CD14-positive monocyte (primary cell): ENCODE measurements at regions not wholly inside any gene's neighbourhood (a gene's known extent, or its start where the extent isn't known, plus 50 kb on each side); places are given as distances from the start of the nearest gene placed in this dataset.

Source experiments
- DNase-seq, 3 donors: peaks; one replicate each; pipeline ENCODE4 v3.0.0-alpha.2; 2011 to 2022
- H2AFZ ChIP-seq: 2 replicates; pipeline ENCODE4 v1.6.0; 2012; ENCODE audit warnings: mild to moderate bottlenecking, low read depth, low read length, inconsistent platforms; ENCODE audit not compliant: insufficient read depth, poor library complexity, severe bottlenecking
- H3K27ac ChIP-seq, 2 donors: 1 replicate in 1 of 2; 2 replicates in 1 of 2; pipeline ENCODE4 v1.5.1; 2012 to 2013; ENCODE audit warnings: low read length in 2 of 2, control low read depth in 1 of 2, inconsistent platforms in 1 of 2, low read depth in 1 of 2, mild to moderate bottlenecking in 1 of 2
- H3K27me3 ChIP-seq, 2 donors: one replicate each; pipeline versions ENCODE4 v1.6.0 to v1.6.1; 2011 to 2013; ENCODE audit warnings: low read length in 2 of 2; ENCODE audit not compliant: control insufficient read depth in 2 of 2, insufficient read depth in 2 of 2
- H3K36me3 ChIP-seq, 2 donors: replicated peaks in 1 of 2; 1 replicate in 1 of 2; 2 replicates in 1 of 2; pipeline versions ENCODE4 v1.5.1 to v1.6.1; 2012 to 2013; ENCODE audit warnings: low read length in 2 of 2, control low read depth in 1 of 2, inconsistent platforms in 1 of 2, mild to moderate bottlenecking in 1 of 2; ENCODE audit not compliant: insufficient read depth in 2 of 2, control insufficient read depth in 1 of 2
- H3K4me1 ChIP-seq, 2 donors: 1 replicate in 1 of 2; 2 replicates in 1 of 2; pipeline versions ENCODE4 v1.5.1 to v1.6.1; 2012 to 2013; ENCODE audit warnings: low read length in 2 of 2, control low read depth in 1 of 2, inconsistent platforms in 1 of 2, mild to moderate bottlenecking in 1 of 2, moderate library complexity in 1 of 2; ENCODE audit not compliant: insufficient read depth in 2 of 2, control insufficient read depth in 1 of 2
- H3K4me2 ChIP-seq: replicated peaks from 2 replicates; pipeline ENCODE3; 2012; ENCODE audit warnings: low read length, moderate library complexity, mild to moderate bottlenecking; ENCODE audit not compliant: poor library complexity, severe bottlenecking; ENCODE audit errors: extremely low read depth
- H3K4me3 ChIP-seq, 3 experiments: fragments of 200-600 bp in 1 of 3; sonication (generic) in 1 of 3; replicated peaks in 1 of 3; 1 replicate in 2 of 3; 2 replicates in 1 of 3; pipeline ENCODE4 v1.5.1; 2011 to 2013; ENCODE audit warnings: low read length in 3 of 3, mild to moderate bottlenecking in 3 of 3, control low read depth in 2 of 3, low read depth in 2 of 3, inconsistent platforms in 1 of 3, moderate library complexity in 1 of 3
- H3K79me2 ChIP-seq: 2 replicates; pipeline ENCODE4 v1.6.0; 2012; ENCODE audit warnings: mild to moderate bottlenecking, control low read depth, inconsistent platforms, low read length, moderate library complexity; ENCODE audit not compliant: insufficient read depth
- H3K9ac ChIP-seq: 2 replicates; pipeline ENCODE4 v1.6.0; 2017; ENCODE audit warnings: low read length, mild to moderate bottlenecking; ENCODE audit not compliant: insufficient read depth, poor library complexity, severe bottlenecking
- H3K9me3 ChIP-seq, 2 donors: replicated peaks in 1 of 2; 1 replicate in 1 of 2; 2 replicates in 1 of 2; pipeline versions ENCODE4 v1.5.1 to v1.6.1; 2012 to 2013; ENCODE audit warnings: low read length in 2 of 2, control low read depth in 1 of 2; ENCODE audit not compliant: control insufficient read depth in 1 of 2, insufficient read depth in 1 of 2
- H4K20me1 ChIP-seq: 2 replicates; pipeline ENCODE4 v1.6.0; 2012; ENCODE audit warnings: mild to moderate bottlenecking, low read length, control low read depth, moderate library complexity; ENCODE audit not compliant: insufficient read depth
- H3K27ac Mint-ChIP-seq, 7 donors: one replicate each; pipeline ENCODE4 v1.8.0; 2020; ENCODE audit warnings: mild to moderate bottlenecking in 7 of 7, mixed read lengths in 7 of 7, moderate library complexity in 6 of 7, inconsistent platforms in 2 of 7
- H3K27me3 Mint-ChIP-seq, 3 donors: one replicate each; pipeline ENCODE4 v1.8.0; 2021 to 2022; ENCODE audit warnings: low read depth in 3 of 3, mild to moderate bottlenecking in 3 of 3, mixed read lengths in 3 of 3, moderate library complexity in 3 of 3, inconsistent platforms in 1 of 3
- H3K36me3 Mint-ChIP-seq, 2 donors: one replicate each; pipeline ENCODE4 v1.8.0; 2020; ENCODE audit warnings: mixed read lengths in 2 of 2, inconsistent platforms in 1 of 2, mild to moderate bottlenecking in 1 of 2
- H3K4me1 Mint-ChIP-seq: one replicate; pipeline ENCODE4 v1.8.0; 2020; ENCODE audit warnings: mild to moderate bottlenecking, mixed read lengths
- H3K4me3 Mint-ChIP-seq, 2 donors: one replicate each; pipeline ENCODE4 v1.8.0; 2020; ENCODE audit warnings: mild to moderate bottlenecking in 2 of 2, mixed read lengths in 2 of 2, moderate library complexity in 1 of 2
- H3K9me3 Mint-ChIP-seq, 7 donors: one replicate each; pipeline ENCODE4 v1.8.0; 2020 to 2022; ENCODE audit warnings: mixed read lengths in 7 of 7, mild to moderate bottlenecking in 6 of 7, moderate library complexity in 6 of 7, inconsistent platforms in 2 of 7
- CTCF ChIP-seq: fragments of 200-600 bp; IDR thresholded peaks from one replicate; pipeline ENCODE4 v1.8.0; 2022; ENCODE audit warnings: antibody characterized with exemption, mild to moderate bottlenecking
- WGBS: methylation state at CpG from one replicate; pipeline ENCODE4 v1.1.5; 2013; ENCODE audit warnings: missing lambda C conversion rate; ENCODE audit not compliant: insufficient coverage; 5-methylcytosine and 5-hydroxymethylcytosine counted together
- intact Hi-C, 2 donors: fragments of 100-400 bp; cut with micrococcal nuclease; formaldehyde crosslinking; loops; one replicate each; pipeline versions ENCODE4 v1.15.0 to v1.15.1; 2023

GRCh38 chr12:126224032-126224431 lies 1158.8 kb downstream of the AACS start:
- DNase-seq = no peak
- no peaks in the 10 kb centered on the region for H3K36me3 ChIP-seq
- no peaks in the 10 kb centered on the region for H3K4me1 ChIP-seq
- no peak for TF ChIP-seq CTCF
- H3K9ac ChIP-seq = no peak overlapping the region
- Mint-ChIP-seq H3K27me3 (no peaks in the 10 kb centered on the region), H3K9me3 (peaks cover 0 to 5% (median 3%) of the 10 kb centered on the region in 7 donors), H3K36me3 (no peaks in the 10 kb centered on the region), H3K4me3 (no peak overlapping the region), H3K4me1 (no peaks in the 10 kb centered on the region), H3K27ac (no peak overlapping the region)
- H3K27ac ChIP-seq = no peak overlapping the region
- peaks cover 0 to 3% of the 10 kb centered on the region in 2 donors for H3K9me3 ChIP-seq
- no peaks in the 10 kb centered on the region for H4K20me1 ChIP-seq
- intact Hi-C loops = no loop called here
- no peaks in the 10 kb centered on the region for H3K79me2 ChIP-seq
- H3K4me2 ChIP-seq = no peak overlapping the region
- 86% methylated on average over 2 of the region's 3 CpGs for WGBS
- no peaks in the 10 kb centered on the region for H3K27me3 ChIP-seq
- no peak overlapping the region for H2AFZ ChIP-seq
- no peak overlapping the region for H3K4me3 ChIP-seq

- H3K27me3 ChIP-seq = no peaks in the 10 kb centered on the region
- H3K79me2 ChIP-seq = no peaks in the 10 kb centered on the region
- Mint-ChIP-seq H3K9me3 (peaks cover 0 to 10% (median 3%) of the 10 kb centered on the region in 7 donors), H3K27me3 (no peaks in the 10 kb centered on the region), H3K36me3 (no peaks in the 10 kb centered on the region), H3K27ac (no peak overlapping the region), H3K4me3 (no peak overlapping the region), H3K4me1 (no peaks in the 10 kb centered on the region)
- no peak for DNase-seq
- no peak overlapping the region for H3K27ac ChIP-seq
- H3K9ac ChIP-seq = no peak overlapping the region
- H3K36me3 ChIP-seq = no peaks in the 10 kb centered on the region
- no peak overlapping the region for H3K4me3 ChIP-seq
- no peak overlapping the region for H3K4me2 ChIP-seq
- no peaks in the 10 kb centered on the region for H4K20me1 ChIP-seq
- 95% methylated on average over 2 of the region's 2 CpGs for WGBS
- no peak for TF ChIP-seq CTCF
- H3K4me1 ChIP-seq = no peaks in the 10 kb centered on the region
- H3K9me3 ChIP-seq = peaks cover 0 to 6% of the 10 kb centered on the region in 2 donors
- H2AFZ ChIP-seq = no peak overlapping the region
- intact Hi-C loops = no loop called here
Measured at GRCh38 chr12:126228936-126229335, 1163.7 kb downstream of the AACS start.
